ENCODE measurements at regions not wholly inside any gene's neighbourhood (a gene's known extent, or its start where the extent isn't known, plus 50 kb on each side); places are given as distances from the start of the nearest gene placed in this dataset.
"Not testable (repeated sequence)": the region's sequence is repeated elsewhere in the genome, so short reads cannot be mapped to it uniquely, and the experiment has no call there.

DNA sequence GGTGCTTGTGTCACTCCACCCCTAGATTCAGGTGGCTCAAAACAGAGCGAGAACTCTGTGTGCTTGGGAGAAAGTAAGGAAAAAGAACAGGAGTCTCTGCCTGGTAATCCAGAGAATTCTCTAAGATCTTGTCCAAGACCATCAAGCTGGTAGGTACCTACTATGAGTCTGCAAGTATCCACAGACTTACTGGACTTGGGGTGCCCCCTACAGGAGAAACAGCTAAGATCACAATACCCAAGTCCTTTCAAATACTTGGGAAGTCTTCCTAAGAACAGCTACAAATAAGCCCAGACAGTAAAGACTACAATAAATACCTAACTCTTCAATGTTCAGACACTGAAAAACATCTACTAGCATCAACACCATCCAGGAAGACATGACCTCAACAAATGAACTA, 1143.6 kb upstream of the ACVR2A start:
- H4K20me1 ChIP-seq (ENCODE audit: insufficient read depth): no peaks in the 10 kb centered on the region
- ChIA-PET POLR2A (no interaction called here), RAD21 (ENCODE audit: low non-redundant PET in 1 of 2, low total read pairs in 2 of 2, uncharacterized antibody in 2 of 2, unreplicated experiment in 2 of 2) (no interaction called here), CTCF (no interaction called here)
- DNase-seq (ENCODE audit: low read depth, low spot score): no peak
- no peak overlapping the region for H3K9ac ChIP-seq (ENCODE audit: low read length)
- H2AFZ ChIP-seq (ENCODE audit: low read depth, low read length, poor library complexity, severe bottlenecking): no peak overlapping the region
- H3K27me3 ChIP-seq (ENCODE audit: insufficient read depth, low read length): no peaks in the 10 kb centered on the region
- H3K4me3 ChIP-seq (replicated peaks in 1 of 2; ENCODE audit: low read depth in 1 of 2, low read length in 2 of 2): no peak overlapping the region
- H3K27ac ChIP-seq (ENCODE audit: low read depth, low read length): no peak overlapping the region
- H3K36me3 ChIP-seq (ENCODE audit: control insufficient read depth in 1 of 2, insufficient read depth in 2 of 2, low read length in 2 of 2): no peaks in the 10 kb centered on the region
- no peaks in the 10 kb centered on the region for H3K9me2 ChIP-seq (ENCODE audit: insufficient read depth)
- H3K4me1 ChIP-seq (ENCODE audit: control insufficient read depth in 1 of 2, insufficient read depth in 2 of 2, low read length in 2 of 2): no peaks in the 10 kb centered on the region
- BruUV-seq (replicated peaks): no TSS peak
- intact Hi-C loops (cut with micrococcal nuclease): no loop called here
- TF ChIP-seq YY1 (IDR thresholded peaks at IDR 0.05; ENCODE audit: extremely low read depth, insufficient replicate concordance, low read depth, low read length) (no peak), ZFX (IDR thresholded peaks at IDR 0.05) (no peak), JUND (IDR thresholded peaks at IDR 0.05) (no peak), CBX3 (IDR thresholded peaks at IDR 0.05; ENCODE audit: low read depth) (no peak), RAD21 (IDR thresholded peaks at IDR 0.05; ENCODE audit: low read depth) (peak; percentile 43; the same call in 1 of the 2 replicates), CTCF (IDR thresholded peaks at IDR 0.05 in 2 of 3, conservative IDR thresholded peaks at IDR 0.05 in 1 of 3; ENCODE audit: borderline replicate concordance in 1 of 3, insufficient read depth in 1 of 3, low read depth in 2 of 3, low read length in 2 of 3) (peak in 2 of 3 experiments; percentile 33 to 36; a peak in 3 of 6 replicates)
- no peak overlapping the region for H3K4me2 ChIP-seq (ENCODE audit: low read length)
- H3K9me3 ChIP-seq (ENCODE audit: control insufficient read depth in 1 of 2, insufficient read depth in 1 of 2, low read depth in 1 of 2, low read length in 2 of 2): no peaks in the 10 kb centered on the region; a peak in 1 of 4 replicates
- no peaks in the 10 kb centered on the region for H3K79me2 ChIP-seq (ENCODE audit: insufficient read depth, low read length)
- peak; percentile 67 for ATAC-seq

DNA sequence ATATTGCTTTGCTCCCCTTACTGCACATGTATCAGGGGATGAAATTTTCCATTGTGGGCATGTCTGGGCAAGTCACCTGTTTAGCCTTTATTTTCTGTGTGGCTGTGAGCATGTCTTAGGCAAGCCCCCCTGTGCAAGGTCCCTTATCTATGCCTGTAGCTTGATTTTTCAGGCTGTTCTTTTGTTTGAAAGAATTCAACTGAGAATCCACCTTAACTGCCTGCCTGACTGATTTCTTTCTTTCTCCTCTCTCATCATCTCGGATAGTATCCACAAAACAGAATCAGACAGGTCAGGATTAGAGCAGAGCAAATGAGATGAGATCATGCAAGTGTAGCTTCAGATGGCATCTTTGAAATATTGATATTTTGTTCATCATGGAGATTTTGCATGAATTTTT, 1147.5 kb upstream of the ACVR2A start:
- Histone ChIP-seq H4K20me1 (ENCODE audit: insufficient read depth) (no peaks in the 10 kb centered on the region), H3K9ac (ENCODE audit: low read length) (no peak overlapping the region), H3K36me3 (ENCODE audit: control insufficient read depth in 1 of 2, insufficient read depth in 2 of 2, low read length in 2 of 2) (no peaks in the 10 kb centered on the region), H3K27me3 (ENCODE audit: insufficient read depth, low read length) (no peaks in the 10 kb centered on the region), H3K4me2 (ENCODE audit: low read length) (no peak overlapping the region), H3K27ac (ENCODE audit: low read depth, low read length) (no peak overlapping the region), H3K79me2 (ENCODE audit: insufficient read depth, low read length) (no peaks in the 10 kb centered on the region), H3K4me1 (ENCODE audit: control insufficient read depth in 1 of 2, insufficient read depth in 2 of 2, low read length in 2 of 2) (no peaks in the 10 kb centered on the region), H2AFZ (ENCODE audit: low read depth, low read length, poor library complexity, severe bottlenecking) (no peak overlapping the region), H3K9me3 (ENCODE audit: control insufficient read depth in 1 of 2, insufficient read depth in 1 of 2, low read depth in 1 of 2, low read length in 2 of 2) (no peaks in the 10 kb centered on the region; a peak in 1 of 4 replicates), H3K4me3 (replicated peaks in 1 of 2; ENCODE audit: low read depth in 1 of 2, low read length in 2 of 2) (no peak overlapping the region), H3K9me2 (ENCODE audit: insufficient read depth) (no peaks in the 10 kb centered on the region)
- BruUV-seq (replicated peaks): no TSS peak
- CTCF ChIA-PET: interaction anchor here (0.6 kb wide), 1 partner anchor 675 kb away, joined by 4 read pairs; no protein-coding TSS in a partner anchor
- RAD21 ChIA-PET (ENCODE audit: low non-redundant PET in 1 of 2, low total read pairs in 2 of 2, uncharacterized antibody in 2 of 2, unreplicated experiment in 2 of 2): no interaction called here
- intact Hi-C loops (cut with micrococcal nuclease): no loop called here
- POLR2A ChIA-PET: no interaction called here
- no peak for ATAC-seq
- no peak for TF ChIP-seq POLR2AphosphoS5 (IDR thresholded peaks at IDR 0.05; ENCODE audit: low read depth, low read length)
- TF ChIP-seq REST (IDR thresholded peaks at IDR 0.05; ENCODE audit: low read depth): no peak
- no peak for DNase-seq (ENCODE audit: low read depth, low spot score)

DNA sequence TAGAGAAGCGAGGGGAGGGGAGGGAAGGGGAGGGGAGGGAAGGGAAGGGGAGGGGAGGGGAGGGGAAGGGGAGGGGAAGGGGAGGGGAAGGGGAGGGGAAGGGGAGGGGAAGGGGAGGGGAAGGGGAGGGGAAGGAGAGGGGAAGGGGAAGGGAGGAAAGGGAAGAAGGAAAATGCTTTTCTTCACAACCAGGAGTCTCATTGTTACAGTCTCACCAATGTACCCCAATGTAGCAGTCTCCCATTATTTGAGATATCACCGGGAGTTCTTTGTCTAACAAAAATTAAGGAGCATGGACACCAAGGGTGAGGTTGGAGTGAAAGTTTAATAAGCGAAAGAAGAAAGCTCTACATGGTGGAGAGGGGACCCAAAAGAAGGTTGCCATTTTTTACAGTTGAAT, 1148.0 kb upstream of the ACVR2A start:
- POLR2A ChIA-PET, CTCF ChIA-PET: not testable (repeated sequence)

More for the DNA sequence above, 1148.0 kb upstream of the ACVR2A start:
- H2AFZ ChIP-seq (ENCODE audit: low read depth, low read length, poor library complexity, severe bottlenecking); DNase-seq (ENCODE audit: low read depth, low spot score); H3K4me3 ChIP-seq (replicated peaks in 1 of 2; ENCODE audit: low read depth in 1 of 2, low read length in 2 of 2); H3K79me2 ChIP-seq (ENCODE audit: insufficient read depth, low read length); H3K9ac ChIP-seq (ENCODE audit: low read length); H3K36me3 ChIP-seq (ENCODE audit: control insufficient read depth in 1 of 2, insufficient read depth in 2 of 2, low read length in 2 of 2); H3K4me1 ChIP-seq (ENCODE audit: control insufficient read depth in 1 of 2, insufficient read depth in 2 of 2, low read length in 2 of 2); H3K4me2 ChIP-seq (ENCODE audit: low read length); H3K9me2 ChIP-seq (ENCODE audit: insufficient read depth); H4K20me1 ChIP-seq (ENCODE audit: insufficient read depth); H3K9me3 ChIP-seq (ENCODE audit: control insufficient read depth in 1 of 2, insufficient read depth in 1 of 2, low read depth in 1 of 2, low read length in 2 of 2); RAD21 ChIA-PET (ENCODE audit: low non-redundant PET in 1 of 2, low total read pairs in 2 of 2, uncharacterized antibody in 2 of 2, unreplicated experiment in 2 of 2); H3K27me3 ChIP-seq (ENCODE audit: insufficient read depth, low read length); intact Hi-C loops (cut with micrococcal nuclease); ATAC-seq; BruUV-seq (replicated peaks); H3K27ac ChIP-seq (ENCODE audit: low read depth, low read length): not testable (repeated sequence)
